ENCODE measurements at regions not wholly inside any gene's neighbourhood (a gene's known extent, or its start where the extent isn't known, plus 50 kb on each side); places are given as distances from the start of the nearest gene placed in this dataset.

- Histone ChIP-seq H4K20me1 (replicated peaks; ENCODE audit: control insufficient read depth, extremely low read depth, insufficient read depth, low read length) (no peaks in the 10 kb centered on the region), H3K4me2 (ENCODE audit: insufficient read depth, low read length) (peak overlapping the region; percentile 70), H3K4me1 (ENCODE audit: control insufficient read depth, extremely low read depth, insufficient read depth, low read length) (peaks cover 28% of the 10 kb centered on the region), H3K9ac (replicated peaks; ENCODE audit: extremely low read depth, insufficient read depth, low read length) (no peak overlapping the region), H3K79me2 (ENCODE audit: control insufficient read depth, insufficient read depth, low read length) (no peaks in the 10 kb centered on the region), H3K36me3 (ENCODE audit: control insufficient read depth in 2 of 2, extremely low read depth in 1 of 2, insufficient read depth in 2 of 2, low read length in 2 of 2) (no peaks in the 10 kb centered on the region), H2AFZ (ENCODE audit: low read depth, low read length) (peak overlapping the region; percentile 52), H3K4me3 (replicated peaks in 1 of 3; ENCODE audit: insufficient read depth in 1 of 3, low read depth in 1 of 3, low read length in 3 of 3) (no peak overlapping the region), H3K27ac (ENCODE audit: insufficient read depth, low read depth, low read length) (peak overlapping the region; percentile 87), H3K27me3 (ENCODE audit: control insufficient read depth in 2 of 2, insufficient read depth in 2 of 2, low read length in 2 of 2) (no peaks in the 10 kb centered on the region), H3K9me1 (replicated peaks; ENCODE audit: control insufficient read depth, extremely low read depth, insufficient read depth, low read length) (no peaks in the 10 kb centered on the region), H3K9me3 (replicated peaks; ENCODE audit: control insufficient read depth, insufficient read depth, low read length) (no peaks in the 10 kb centered on the region)
- TF ChIP-seq POLR2AphosphoS5 (IDR thresholded peaks at IDR 0.05; ENCODE audit: insufficient read depth, low read depth, low read length) (no peak), GATA2 (IDR thresholded peaks at IDR 0.05; ENCODE audit: insufficient read depth, insufficient read length, low read depth, low read length) (no peak), MYC (IDR thresholded peaks at IDR 0.05; ENCODE audit: low read depth, low read length) (no peak), JUN (IDR thresholded peaks at IDR 0.05; ENCODE audit: borderline replicate concordance, insufficient read depth, insufficient read length, low read depth) (no peak), FOS (IDR thresholded peaks at IDR 0.05; ENCODE audit: borderline replicate concordance, insufficient read depth, low read length) (no peak), EZH2 (IDR thresholded peaks at IDR 0.05; ENCODE audit: borderline replicate concordance, low read depth, low read length, severe bottlenecking) (no peak), POLR2A (IDR thresholded peaks at IDR 0.05; ENCODE audit: low read depth, low read length) (no peak)
- TF ChIP-seq, protein P1, sequence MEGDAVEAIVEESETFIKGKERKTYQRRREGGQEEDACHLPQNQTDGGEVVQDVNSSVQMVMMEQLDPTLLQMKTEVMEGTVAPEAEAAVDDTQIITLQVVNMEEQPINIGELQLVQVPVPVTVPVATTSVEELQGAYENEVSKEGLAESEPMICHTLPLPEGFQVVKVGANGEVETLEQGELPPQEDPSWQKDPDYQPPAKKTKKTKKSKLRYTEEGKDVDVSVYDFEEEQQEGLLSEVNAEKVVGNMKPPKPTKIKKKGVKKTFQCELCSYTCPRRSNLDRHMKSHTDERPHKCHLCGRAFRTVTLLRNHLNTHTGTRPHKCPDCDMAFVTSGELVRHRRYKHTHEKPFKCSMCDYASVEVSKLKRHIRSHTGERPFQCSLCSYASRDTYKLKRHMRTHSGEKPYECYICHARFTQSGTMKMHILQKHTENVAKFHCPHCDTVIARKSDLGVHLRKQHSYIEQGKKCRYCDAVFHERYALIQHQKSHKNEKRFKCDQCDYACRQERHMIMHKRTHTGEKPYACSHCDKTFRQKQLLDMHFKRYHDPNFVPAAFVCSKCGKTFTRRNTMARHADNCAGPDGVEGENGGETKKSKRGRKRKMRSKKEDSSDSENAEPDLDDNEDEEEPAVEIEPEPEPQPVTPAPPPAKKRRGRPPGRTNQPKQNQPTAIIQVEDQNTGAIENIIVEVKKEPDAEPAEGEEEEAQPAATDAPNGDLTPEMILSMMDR (IDR thresholded peaks at IDR 0.05; ENCODE audit: extremely low read depth in 1 of 2, insufficient read depth in 1 of 2, low read depth in 1 of 2, low read length in 2 of 2) = no peak
- TF ChIP-seq, protein P2, sequence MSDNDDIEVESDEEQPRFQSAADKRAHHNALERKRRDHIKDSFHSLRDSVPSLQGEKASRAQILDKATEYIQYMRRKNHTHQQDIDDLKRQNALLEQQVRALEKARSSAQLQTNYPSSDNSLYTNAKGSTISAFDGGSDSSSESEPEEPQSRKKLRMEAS (IDR thresholded peaks at IDR 0.05; ENCODE audit: insufficient read depth, insufficient read length) = no peak
- FAIRE-seq (no peak), DNase-seq (ENCODE audit: low read depth, low spot score) (peak; percentile 27)
- BruUV-seq (replicated peaks) = no TSS peak
- CTCF ChIA-PET = interaction anchor here (0.7 kb wide), 1 partner anchor 21 kb away, joined by 3 read pairs; no protein-coding TSS in a partner anchor
- POLR2A ChIA-PET = no interaction called here
- intact Hi-C loops (cut with micrococcal nuclease) = loop anchor here (5.0 to 10.0 kb wide), 5 partner anchors 340 to 695 kb away; partner anchors contain the start of gene MAT2B
- dilution Hi-C loops (cut with MboI; ENCODE audit: extremely low pct_ligation_motif_present, low sequenced_read_pairs) = no loop called here
Measured at GRCh38 chr5:164202338-164202737, 696.9 kb downstream of the MAT2B start.

Measured in endothelial cell of umbilical vein (primary cell).